Vagina (tissue), 2 donors: ENCODE measurements at regions not wholly inside any gene's neighbourhood (a gene's known extent, or its start where the extent isn't known, plus 50 kb on each side); places are given as distances from the start of the nearest gene placed in this dataset.

Experiments used
- POLR2A ChIP-seq, 2 donors: fragments of 450-650 bp; IDR thresholded peaks; one replicate each; pipeline ENCODE4 v1.6.1; 2017; ENCODE audit warnings: antibody characterized with exemption in 2 of 2, mild to moderate bottlenecking in 2 of 2, moderate library complexity in 2 of 2
- TF ChIP-seq, protein P1 (sequence below), 3 experiments: fragments of 450-650 bp in 2 of 3; fragments of 200-600 bp in 1 of 3; sonication (generic) in 1 of 3; IDR thresholded peaks; one replicate each; pipeline ENCODE4 v1.5.1; 2017 to 2019; ENCODE audit warnings: antibody characterized with exemption in 3 of 3, mild to moderate bottlenecking in 2 of 3, moderate library complexity in 2 of 3

- TF ChIP-seq, protein P1, sequence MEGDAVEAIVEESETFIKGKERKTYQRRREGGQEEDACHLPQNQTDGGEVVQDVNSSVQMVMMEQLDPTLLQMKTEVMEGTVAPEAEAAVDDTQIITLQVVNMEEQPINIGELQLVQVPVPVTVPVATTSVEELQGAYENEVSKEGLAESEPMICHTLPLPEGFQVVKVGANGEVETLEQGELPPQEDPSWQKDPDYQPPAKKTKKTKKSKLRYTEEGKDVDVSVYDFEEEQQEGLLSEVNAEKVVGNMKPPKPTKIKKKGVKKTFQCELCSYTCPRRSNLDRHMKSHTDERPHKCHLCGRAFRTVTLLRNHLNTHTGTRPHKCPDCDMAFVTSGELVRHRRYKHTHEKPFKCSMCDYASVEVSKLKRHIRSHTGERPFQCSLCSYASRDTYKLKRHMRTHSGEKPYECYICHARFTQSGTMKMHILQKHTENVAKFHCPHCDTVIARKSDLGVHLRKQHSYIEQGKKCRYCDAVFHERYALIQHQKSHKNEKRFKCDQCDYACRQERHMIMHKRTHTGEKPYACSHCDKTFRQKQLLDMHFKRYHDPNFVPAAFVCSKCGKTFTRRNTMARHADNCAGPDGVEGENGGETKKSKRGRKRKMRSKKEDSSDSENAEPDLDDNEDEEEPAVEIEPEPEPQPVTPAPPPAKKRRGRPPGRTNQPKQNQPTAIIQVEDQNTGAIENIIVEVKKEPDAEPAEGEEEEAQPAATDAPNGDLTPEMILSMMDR (IDR thresholded peaks at IDR 0.05), result no peak
- TF ChIP-seq POLR2A (IDR thresholded peaks at IDR 0.05), result no peak
Measured at GRCh38 chr12:24668563-24668962, 280.3 kb downstream of the BCAT1 start.
